GM12875 (cell line): ENCODE measurements at regions not wholly inside any gene's neighbourhood (a gene's known extent, or its start where the extent isn't known, plus 50 kb on each side); places are given as distances from the start of the nearest gene placed in this dataset.

Experiments
- H3K4me3 ChIP-seq: one replicate; pipeline ENCODE4 v1.5.1; 2011; ENCODE audit warnings: low read depth, low read length, control low read depth
- CTCF ChIP-seq: IDR thresholded peaks from 2 replicates; pipeline ENCODE4 v1.5.1; 2011; ENCODE audit warnings: low read depth, mild to moderate bottlenecking, control low read depth, inconsistent platforms, low read length, moderate library complexity, borderline replicate concordance; ENCODE audit not compliant: insufficient read depth

GRCh38 chr2:145807554-145807953 is 1287.6 kb upstream of the ZEB2 start:
- TF ChIP-seq CTCF, result no peak

GRCh38 chr2:145806546-145806945 is 1286.6 kb upstream of the ZEB2 start:
- no peak overlapping the region for H3K4me3 ChIP-seq
- no peak for TF ChIP-seq CTCF

More at GRCh38 chr2:145807554-145807953, 1287.6 kb upstream of the ZEB2 start:
- no peak overlapping the region for H3K4me3 ChIP-seq

- H3K4me3 ChIP-seq, result no peak overlapping the region
- no peak for TF ChIP-seq CTCF
Measured at GRCh38 chr2:145802133-145802532, 1282.2 kb upstream of the ZEB2 start.

GRCh38 chr2:145801210-145801609 is 1281.3 kb upstream of the ZEB2 start:
- no peak overlapping the region for H3K4me3 ChIP-seq
- no peak for TF ChIP-seq CTCF

- TF ChIP-seq CTCF, result no peak
Measured at GRCh38 chr2:145800151-145801091, 1280.5 kb upstream of the ZEB2 start.

GRCh38 chr2:145799595-145800108 is 1279.7 kb upstream of the ZEB2 start:
- H3K4me3 ChIP-seq, result no peak overlapping the region
- TF ChIP-seq CTCF, result no peak

More at GRCh38 chr2:145800151-145801091, 1280.5 kb upstream of the ZEB2 start:
- H3K4me3 ChIP-seq, result no peak overlapping the region

GRCh38 chr2:145798419-145798818 is 1278.5 kb upstream of the ZEB2 start:
- no peak overlapping the region for H3K4me3 ChIP-seq
- no peak for TF ChIP-seq CTCF
